ENCODE measurements at regions not wholly inside any gene's neighbourhood (a gene's known extent, or its start where the extent isn't known, plus 50 kb on each side); places are given as distances from the start of the nearest gene placed in this dataset.

GRCh38 chr1:30171537-30172298 lies 551.7 kb downstream of the MATN1 start:
- Histone ChIP-seq H3K9ac (ENCODE audit: low read depth in 1 of 2, low read length in 2 of 2) (no peak overlapping the region), H3K27ac (ENCODE audit: low read depth in 1 of 2, low read length in 2 of 2) (no peak overlapping the region), H3K36me3 (ENCODE audit: control insufficient read depth in 4 of 4, insufficient read depth in 3 of 4, low read depth in 1 of 4, low read length in 3 of 4) (no peaks in the 10 kb centered on the region), H3K9me3 (ENCODE audit: control insufficient read depth in 4 of 4, low read length in 3 of 4) (peaks cover 0 to 2% (median 0%) of the 10 kb centered on the region in 4 donors), H3K4me3 (ENCODE audit: low read depth in 1 of 3, low read length in 3 of 3) (no peak overlapping the region), H3K4me1 (ENCODE audit: control insufficient read depth in 4 of 4, insufficient read depth in 4 of 4, low read length in 3 of 4) (no peaks in the 10 kb centered on the region), H3K27me3 (ENCODE audit: control insufficient read depth in 4 of 4, insufficient read depth in 4 of 4, low read length in 3 of 4) (peaks cover 0 to 2% (median 0%) of the 10 kb centered on the region in 4 donors)
- no peak for TF ChIP-seq JUND (IDR thresholded peaks at IDR 0.05)
- TF ChIP-seq EGR1 (IDR thresholded peaks at IDR 0.05; ENCODE audit: low read depth in 2 of 2), result no peak
- TF ChIP-seq NR2F2 (IDR thresholded peaks at IDR 0.05), result no peak
- WGBS, result 81% methylated on average over 9 of the region's 9 CpGs
- DNase-seq (ENCODE audit: low spot score), result no peak

GRCh38 chr1:30169269-30169668 lies 554.1 kb downstream of the MATN1 start:
- Histone ChIP-seq H3K4me3 (ENCODE audit: low read depth in 1 of 3, low read length in 3 of 3) (no peak overlapping the region), H3K36me3 (ENCODE audit: control insufficient read depth in 4 of 4, insufficient read depth in 3 of 4, low read depth in 1 of 4, low read length in 3 of 4) (no peaks in the 10 kb centered on the region), H3K27me3 (ENCODE audit: control insufficient read depth in 4 of 4, insufficient read depth in 4 of 4, low read length in 3 of 4) (peaks cover 0 to 5% (median 0%) of the 10 kb centered on the region in 4 donors), H3K9ac (ENCODE audit: low read depth in 1 of 2, low read length in 2 of 2) (no peak overlapping the region), H3K27ac (ENCODE audit: low read depth in 1 of 2, low read length in 2 of 2) (no peak overlapping the region), H3K9me3 (ENCODE audit: control insufficient read depth in 4 of 4, low read length in 3 of 4) (peaks cover 0 to 2% (median 0%) of the 10 kb centered on the region in 4 donors), H3K4me1 (ENCODE audit: control insufficient read depth in 4 of 4, insufficient read depth in 4 of 4, low read length in 3 of 4) (no peaks in the 10 kb centered on the region)
- TF ChIP-seq SP1 (IDR thresholded peaks at IDR 0.05), result no peak
- no peak for TF ChIP-seq NR2F2 (IDR thresholded peaks at IDR 0.05)
- TF ChIP-seq CTCF (IDR thresholded peaks at IDR 0.05; ENCODE audit: low read depth, low read length, missing input control), result no peak
- no peak for TF ChIP-seq HNF4A (conservative IDR thresholded peaks at IDR 0.05)
- TF ChIP-seq REST (IDR thresholded peaks at IDR 0.05), result no peak
- no peak for TF ChIP-seq RXRA (IDR thresholded peaks at IDR 0.05)
- TF ChIP-seq TAF1 (conservative IDR thresholded peaks at IDR 0.05), result no peak
- no peak for TF ChIP-seq FOXA2 (IDR thresholded peaks at IDR 0.05)
- no peak for TF ChIP-seq RAD21 (IDR thresholded peaks at IDR 0.05)
- no peak for TF ChIP-seq ZBTB33 (IDR thresholded peaks at IDR 0.05)
- TF ChIP-seq GABPA (IDR thresholded peaks at IDR 0.05 in 1 of 2, conservative IDR thresholded peaks at IDR 0.05 in 1 of 2), result no peak
- no peak for TF ChIP-seq YY1 (IDR thresholded peaks at IDR 0.05)
- no peak for DNase-seq (ENCODE audit: low spot score)
- WGBS, result 70% methylated on average over 4 of the region's 4 CpGs
